Endothelial cell (in vitro differentiated cells): ENCODE measurements at regions not wholly inside any gene's neighbourhood (a gene's known extent, or its start where the extent isn't known, plus 50 kb on each side); places are given as distances from the start of the nearest gene placed in this dataset.

Experiments
- DNase-seq: peaks from one replicate; pipeline ENCODE4 v3.0.0; 2021; ENCODE audit warnings: low spot score
- H3K27ac Mint-ChIP-seq: one replicate; pipeline ENCODE4 v1.8.0; 2021; ENCODE audit warnings: mixed read lengths, inconsistent platforms; ENCODE audit not compliant: unreplicated experiment
- H3K27me3 Mint-ChIP-seq: one replicate; pipeline ENCODE4 v1.8.0; 2021; ENCODE audit warnings: mild to moderate bottlenecking, moderate library complexity, mixed read lengths, inconsistent platforms; ENCODE audit not compliant: unreplicated experiment
- H3K36me3 Mint-ChIP-seq: one replicate; pipeline ENCODE4 v1.8.0; 2021; ENCODE audit warnings: mild to moderate bottlenecking, low read depth, mixed read lengths, inconsistent platforms; ENCODE audit not compliant: unreplicated experiment
- H3K4me1 Mint-ChIP-seq: one replicate; pipeline ENCODE4 v1.8.0; 2021; ENCODE audit warnings: mild to moderate bottlenecking, mixed read lengths, inconsistent platforms; ENCODE audit not compliant: unreplicated experiment
- H3K4me3 Mint-ChIP-seq: one replicate; pipeline ENCODE4 v1.8.0; 2021; ENCODE audit warnings: mild to moderate bottlenecking, mixed read lengths, inconsistent platforms; ENCODE audit not compliant: unreplicated experiment
- H3K9me3 Mint-ChIP-seq: one replicate; pipeline ENCODE4 v1.8.0; 2021; ENCODE audit warnings: mixed read lengths, inconsistent platforms; ENCODE audit not compliant: unreplicated experiment
- TF ChIP-seq, protein P1 (sequence below): fragments of 200-600 bp; sonication (generic); IDR thresholded peaks from one replicate; pipeline ENCODE4 v1.5.0; 2021; ENCODE audit warnings: antibody characterized with exemption; ENCODE audit not compliant: unreplicated experiment

GRCh38 chr1:37299216-37299615, 175.2 kb upstream of the ZC3H12A start:
- no peaks in the 10 kb centered on the region for H3K4me1 Mint-ChIP-seq
- no peak overlapping the region for H3K27ac Mint-ChIP-seq
- TF ChIP-seq, protein P1, sequence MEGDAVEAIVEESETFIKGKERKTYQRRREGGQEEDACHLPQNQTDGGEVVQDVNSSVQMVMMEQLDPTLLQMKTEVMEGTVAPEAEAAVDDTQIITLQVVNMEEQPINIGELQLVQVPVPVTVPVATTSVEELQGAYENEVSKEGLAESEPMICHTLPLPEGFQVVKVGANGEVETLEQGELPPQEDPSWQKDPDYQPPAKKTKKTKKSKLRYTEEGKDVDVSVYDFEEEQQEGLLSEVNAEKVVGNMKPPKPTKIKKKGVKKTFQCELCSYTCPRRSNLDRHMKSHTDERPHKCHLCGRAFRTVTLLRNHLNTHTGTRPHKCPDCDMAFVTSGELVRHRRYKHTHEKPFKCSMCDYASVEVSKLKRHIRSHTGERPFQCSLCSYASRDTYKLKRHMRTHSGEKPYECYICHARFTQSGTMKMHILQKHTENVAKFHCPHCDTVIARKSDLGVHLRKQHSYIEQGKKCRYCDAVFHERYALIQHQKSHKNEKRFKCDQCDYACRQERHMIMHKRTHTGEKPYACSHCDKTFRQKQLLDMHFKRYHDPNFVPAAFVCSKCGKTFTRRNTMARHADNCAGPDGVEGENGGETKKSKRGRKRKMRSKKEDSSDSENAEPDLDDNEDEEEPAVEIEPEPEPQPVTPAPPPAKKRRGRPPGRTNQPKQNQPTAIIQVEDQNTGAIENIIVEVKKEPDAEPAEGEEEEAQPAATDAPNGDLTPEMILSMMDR, result no peak
- no peaks in the 10 kb centered on the region for H3K9me3 Mint-ChIP-seq
- H3K27me3 Mint-ChIP-seq, result peaks cover 1% of the 10 kb centered on the region
- H3K4me3 Mint-ChIP-seq, result no peak overlapping the region
- no peak for DNase-seq
- no peaks in the 10 kb centered on the region for H3K36me3 Mint-ChIP-seq

GRCh38 chr1:37303884-37304574, 170.4 kb upstream of the ZC3H12A start:
- Mint-ChIP-seq H3K4me1 (no peaks in the 10 kb centered on the region), H3K36me3 (no peaks in the 10 kb centered on the region), H3K4me3 (no peak overlapping the region), H3K27ac (no peak overlapping the region), H3K9me3 (no peaks in the 10 kb centered on the region), H3K27me3 (peaks cover 3% of the 10 kb centered on the region)
- TF ChIP-seq, protein P1, result no peak
- DNase-seq, result no peak

DNA sequence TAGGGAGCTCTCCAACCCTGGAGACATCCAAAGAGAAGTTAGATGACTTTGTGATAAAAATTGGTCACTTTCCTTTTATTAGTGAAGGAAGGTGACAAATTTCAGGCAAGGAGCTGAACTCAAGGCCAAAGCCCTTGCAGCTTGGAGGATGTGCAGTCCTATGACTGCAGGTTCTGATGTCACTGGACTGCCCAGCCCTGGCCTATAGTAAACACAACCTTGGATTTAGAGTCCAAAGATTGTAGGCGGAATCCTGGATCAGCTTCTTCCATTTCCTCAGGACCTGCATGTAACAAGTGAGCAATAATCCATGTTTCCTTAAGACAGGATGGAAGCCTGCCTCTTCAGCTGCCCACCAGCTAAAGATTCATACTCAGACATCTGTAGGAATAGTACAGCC, 169.3 kb upstream of the ZC3H12A start:
- Mint-ChIP-seq H3K9me3 (no peaks in the 10 kb centered on the region), H3K27me3 (peaks cover 9% of the 10 kb centered on the region), H3K27ac (no peak overlapping the region), H3K4me3 (no peak overlapping the region), H3K4me1 (no peaks in the 10 kb centered on the region), H3K36me3 (no peaks in the 10 kb centered on the region)
- TF ChIP-seq, protein P1, result no peak
- DNase-seq, result no peak

GRCh38 chr1:37305841-37306240, 168.5 kb upstream of the ZC3H12A start:
- Mint-ChIP-seq H3K27ac (no peak overlapping the region), H3K4me1 (no peaks in the 10 kb centered on the region), H3K27me3 (peaks cover 11% of the 10 kb centered on the region), H3K4me3 (no peak overlapping the region), H3K9me3 (no peaks in the 10 kb centered on the region), H3K36me3 (no peaks in the 10 kb centered on the region)
- TF ChIP-seq, protein P1, result no peak
- DNase-seq, result no peak

DNA sequence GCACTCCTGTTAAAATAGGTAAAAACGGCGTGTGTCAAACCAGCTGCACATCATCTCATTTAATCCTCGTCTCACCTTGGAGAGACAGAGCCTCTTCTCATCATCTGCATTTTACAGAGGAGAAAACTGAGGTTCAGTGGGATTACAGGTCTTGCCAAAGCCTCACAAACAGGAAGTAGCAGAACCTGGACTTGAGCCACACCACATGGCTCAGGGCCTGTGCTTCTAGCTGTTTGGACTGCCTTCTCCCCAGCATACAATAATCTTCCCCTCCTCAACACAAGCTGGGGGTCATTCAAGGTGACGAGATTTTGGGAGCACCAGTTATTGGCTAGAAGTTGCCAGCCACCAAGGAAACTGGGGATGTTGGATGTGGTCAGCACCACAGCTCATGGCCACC, 167.9 kb upstream of the ZC3H12A start:
- Mint-ChIP-seq H3K9me3 (no peaks in the 10 kb centered on the region), H3K4me1 (no peaks in the 10 kb centered on the region), H3K36me3 (no peaks in the 10 kb centered on the region), H3K27me3 (peaks cover 11% of the 10 kb centered on the region), H3K27ac (no peak overlapping the region), H3K4me3 (no peak overlapping the region)
- TF ChIP-seq, protein P1, result no peak
- no peak for DNase-seq
